ENCODE measurements at regions not wholly inside any gene's neighbourhood (a gene's known extent, or its start where the extent isn't known, plus 50 kb on each side); places are given as distances from the start of the nearest gene placed in this dataset.
A peak's percentile ranks its signal among the peaks of the same experiment; 100 is the strongest.
"Not testable (repeated sequence)": the region's sequence is repeated elsewhere in the genome, so short reads cannot be mapped to it uniquely, and the experiment has no call there.

DNA sequence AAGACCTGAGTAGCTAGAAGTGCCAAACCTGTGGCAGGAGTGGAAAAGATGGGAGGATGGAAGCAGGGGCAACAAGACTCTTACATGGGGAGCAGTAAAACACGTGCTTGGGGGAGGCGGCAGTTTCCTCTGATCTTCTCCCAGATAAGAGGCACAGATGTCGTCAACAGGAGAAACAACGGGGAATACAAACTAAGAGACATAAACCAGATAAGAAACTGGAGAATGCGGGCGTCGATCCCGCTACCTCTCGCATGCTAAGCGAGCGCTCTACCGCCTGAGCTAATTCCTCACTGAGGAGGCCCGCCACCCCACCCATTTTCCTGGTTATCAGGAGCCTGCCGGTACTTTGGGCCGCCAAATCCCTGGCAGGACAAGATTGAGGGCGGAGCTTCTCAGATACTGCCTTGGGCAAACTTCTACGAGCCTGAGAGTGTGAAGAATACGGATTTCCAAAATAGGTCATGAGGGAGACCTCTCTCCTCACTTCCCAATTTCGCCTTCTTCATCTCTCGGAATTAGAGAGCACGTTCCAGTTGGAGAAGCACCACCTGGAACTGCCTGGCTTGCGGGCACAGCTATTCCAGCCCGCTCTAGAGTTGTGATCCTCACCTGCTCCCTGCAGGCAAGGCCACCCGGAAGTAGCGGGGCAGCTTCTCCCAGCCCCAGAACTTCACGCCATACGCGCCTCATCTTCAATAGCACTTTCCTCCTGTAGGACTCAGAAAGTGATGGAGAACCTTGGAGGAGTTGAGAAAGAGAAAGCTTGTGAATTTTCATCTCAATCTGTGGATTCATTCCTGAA lies 496.0 kb downstream of the PRIM2 start:
- H2AFZ ChIP-seq (ENCODE audit: insufficient read depth, low read depth, low read length, poor library complexity, severe bottlenecking); H3K27ac Mint-ChIP-seq; H3K4me3 ChIP-seq (replicated peaks in 1 of 3; ENCODE audit: low read depth in 2 of 3, low read length in 3 of 3); H3K27ac ChIP-seq (ENCODE audit: low read depth in 1 of 2, low read length in 2 of 2); H3K79me2 ChIP-seq (ENCODE audit: insufficient read depth, low read length); H3K9me3 ChIP-seq (replicated peaks in 1 of 2; ENCODE audit: control insufficient read depth in 1 of 2, insufficient read depth in 1 of 2, low read length in 2 of 2); DNase-seq; H3K9ac ChIP-seq (ENCODE audit: insufficient read depth, low read length, poor library complexity, severe bottlenecking); H3K36me3 Mint-ChIP-seq; H3K36me3 ChIP-seq (replicated peaks in 1 of 2; ENCODE audit: control insufficient read depth in 1 of 2, insufficient read depth in 2 of 2, low read length in 2 of 2); H3K4me1 Mint-ChIP-seq; H3K4me2 ChIP-seq (replicated peaks; ENCODE audit: extremely low read depth, low read length, poor library complexity, severe bottlenecking); intact Hi-C loops (cut with micrococcal nuclease); H3K4me1 ChIP-seq (ENCODE audit: control insufficient read depth in 1 of 2, insufficient read depth in 2 of 2, low read length in 2 of 2); H4K20me1 ChIP-seq (ENCODE audit: insufficient read depth, low read length): not testable (repeated sequence)
- H3K27me3 ChIP-seq (ENCODE audit: control insufficient read depth in 2 of 2, insufficient read depth in 2 of 2, low read length in 2 of 2): peaks cover 8 to 39% of the 10 kb centered on the region in 2 donors
- WGBS (ENCODE audit: insufficient coverage): no CpG with 5 or more reads among the region's 28 CpGs
- Mint-ChIP-seq H3K9me3 (peaks cover 3 to 29% (median 25%) of the 10 kb centered on the region in 7 donors), H3K27me3 (ENCODE audit: low read depth in 3 of 3) (peaks cover 35 to 59% (median 38%) of the 10 kb centered on the region in 3 donors), H3K4me3 (peak overlapping the region in 1 of 2 donors; percentile 35)

DNA sequence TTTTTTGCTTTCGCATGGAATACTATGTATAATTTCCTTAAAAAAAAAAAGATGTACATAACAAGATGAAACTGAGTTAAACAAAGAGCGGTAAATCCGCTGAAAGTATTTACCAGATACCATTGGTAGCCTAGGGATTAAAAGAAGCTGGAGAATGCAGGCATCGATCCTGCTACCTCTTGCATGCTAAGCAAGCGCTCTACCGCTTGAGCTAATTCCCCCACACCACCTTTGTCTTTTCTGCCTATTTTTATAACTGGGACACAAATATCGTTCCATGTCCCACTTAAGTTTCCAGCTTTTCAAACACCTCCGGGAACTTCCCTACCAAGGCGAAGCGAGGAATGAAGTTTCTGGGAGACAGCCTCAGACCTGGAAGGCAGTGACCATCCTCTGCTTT lies 498.4 kb downstream of the PRIM2 start:
- H3K79me2 ChIP-seq (ENCODE audit: insufficient read depth, low read length); intact Hi-C loops (cut with micrococcal nuclease); H3K4me2 ChIP-seq (replicated peaks; ENCODE audit: extremely low read depth, low read length, poor library complexity, severe bottlenecking); H3K4me1 ChIP-seq (ENCODE audit: control insufficient read depth in 1 of 2, insufficient read depth in 2 of 2, low read length in 2 of 2); H3K36me3 ChIP-seq (replicated peaks in 1 of 2; ENCODE audit: control insufficient read depth in 1 of 2, insufficient read depth in 2 of 2, low read length in 2 of 2); H3K4me3 ChIP-seq (replicated peaks in 1 of 3; ENCODE audit: low read depth in 2 of 3, low read length in 3 of 3); H3K36me3 Mint-ChIP-seq; H3K27ac Mint-ChIP-seq; H3K27ac ChIP-seq (ENCODE audit: low read depth in 1 of 2, low read length in 2 of 2); H3K4me3 Mint-ChIP-seq; DNase-seq; H4K20me1 ChIP-seq (ENCODE audit: insufficient read depth, low read length); H3K9me3 ChIP-seq (replicated peaks in 1 of 2; ENCODE audit: control insufficient read depth in 1 of 2, insufficient read depth in 1 of 2, low read length in 2 of 2); H3K4me1 Mint-ChIP-seq; H2AFZ ChIP-seq (ENCODE audit: insufficient read depth, low read depth, low read length, poor library complexity, severe bottlenecking); H3K9ac ChIP-seq (ENCODE audit: insufficient read depth, low read length, poor library complexity, severe bottlenecking): not testable (repeated sequence)
- WGBS (ENCODE audit: insufficient coverage): no CpG with 5 or more reads among the region's 10 CpGs
- peaks cover 7 to 24% of the 10 kb centered on the region in 2 donors for H3K27me3 ChIP-seq (ENCODE audit: control insufficient read depth in 2 of 2, insufficient read depth in 2 of 2, low read length in 2 of 2)
- Mint-ChIP-seq H3K9me3 (peaks cover 0 to 15% (median 10%) of the 10 kb centered on the region in 7 donors), H3K27me3 (ENCODE audit: low read depth in 3 of 3) (peaks cover 22 to 47% (median 28%) of the 10 kb centered on the region in 3 donors)

DNA sequence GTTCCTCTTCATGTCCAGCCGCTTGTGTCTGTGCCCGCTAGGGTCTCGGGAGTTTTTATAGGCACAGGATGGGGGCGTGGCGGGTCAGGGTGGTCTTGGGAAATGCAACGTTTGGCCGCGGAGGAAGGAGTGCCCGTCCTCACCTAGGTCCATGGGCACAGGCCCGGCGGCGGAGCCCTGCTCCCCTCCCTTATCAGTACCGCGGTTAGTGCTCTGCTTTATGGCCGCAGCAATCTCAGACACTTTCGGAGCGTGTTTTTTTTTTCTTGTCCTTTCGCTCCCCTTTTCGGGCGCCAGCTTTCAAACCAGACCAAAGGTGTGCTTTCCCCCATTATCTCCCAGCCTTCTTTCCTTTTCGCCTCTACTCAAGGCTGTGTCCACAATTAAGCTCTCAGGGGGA lies 503.9 kb downstream of the PRIM2 start:
- Mint-ChIP-seq H3K9me3 (peaks cover 6 to 23% (median 18%) of the 10 kb centered on the region in 7 donors), H3K4me3 (peak overlapping the region in 1 of 2 donors; percentile 53), H3K27me3 (ENCODE audit: low read depth in 3 of 3) (peaks cover 29 to 49% (median 32%) of the 10 kb centered on the region in 3 donors)
- H3K36me3 ChIP-seq (replicated peaks in 1 of 2; ENCODE audit: control insufficient read depth in 1 of 2, insufficient read depth in 2 of 2, low read length in 2 of 2); H3K4me3 ChIP-seq (replicated peaks in 1 of 3; ENCODE audit: low read depth in 2 of 3, low read length in 3 of 3); H3K9me3 ChIP-seq (replicated peaks in 1 of 2; ENCODE audit: control insufficient read depth in 1 of 2, insufficient read depth in 1 of 2, low read length in 2 of 2); H3K27ac ChIP-seq (ENCODE audit: low read depth in 1 of 2, low read length in 2 of 2); H3K4me2 ChIP-seq (replicated peaks; ENCODE audit: extremely low read depth, low read length, poor library complexity, severe bottlenecking); H3K4me1 Mint-ChIP-seq; intact Hi-C loops (cut with micrococcal nuclease); H4K20me1 ChIP-seq (ENCODE audit: insufficient read depth, low read length); H3K79me2 ChIP-seq (ENCODE audit: insufficient read depth, low read length); H3K4me1 ChIP-seq (ENCODE audit: control insufficient read depth in 1 of 2, insufficient read depth in 2 of 2, low read length in 2 of 2); H3K9ac ChIP-seq (ENCODE audit: insufficient read depth, low read length, poor library complexity, severe bottlenecking); H2AFZ ChIP-seq (ENCODE audit: insufficient read depth, low read depth, low read length, poor library complexity, severe bottlenecking); H3K36me3 Mint-ChIP-seq; DNase-seq; H3K27ac Mint-ChIP-seq: not testable (repeated sequence)
- no CpG with 5 or more reads among the region's 21 CpGs for WGBS (ENCODE audit: insufficient coverage)
- H3K27me3 ChIP-seq (ENCODE audit: control insufficient read depth in 2 of 2, insufficient read depth in 2 of 2, low read length in 2 of 2): peaks cover 9 to 18% of the 10 kb centered on the region in 2 donors

DNA sequence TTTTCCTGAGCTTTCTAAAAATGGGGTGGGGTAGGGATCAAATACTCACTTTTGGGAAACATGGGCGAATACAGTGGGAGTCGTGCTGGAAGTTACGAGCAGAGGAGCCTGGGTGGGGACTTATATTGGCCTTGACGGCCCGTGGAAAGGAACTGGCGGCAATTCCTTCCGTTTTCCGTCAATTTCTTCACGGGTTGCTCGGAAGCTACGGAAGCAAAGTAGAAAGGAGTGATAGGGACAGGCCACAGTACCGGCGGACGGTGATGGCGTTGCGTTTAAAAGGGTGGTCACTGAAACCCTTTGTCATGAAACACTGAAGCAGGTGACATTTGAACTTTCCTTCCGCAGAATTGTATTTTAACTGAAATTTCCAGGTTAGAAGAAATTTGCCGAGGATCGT lies 505.0 kb downstream of the PRIM2 start:
- H3K4me3 ChIP-seq (replicated peaks in 1 of 3; ENCODE audit: low read depth in 2 of 3, low read length in 3 of 3); H3K4me2 ChIP-seq (replicated peaks; ENCODE audit: extremely low read depth, low read length, poor library complexity, severe bottlenecking); H2AFZ ChIP-seq (ENCODE audit: insufficient read depth, low read depth, low read length, poor library complexity, severe bottlenecking); H3K9me3 ChIP-seq (replicated peaks in 1 of 2; ENCODE audit: control insufficient read depth in 1 of 2, insufficient read depth in 1 of 2, low read length in 2 of 2); H3K4me1 Mint-ChIP-seq; H3K36me3 ChIP-seq (replicated peaks in 1 of 2; ENCODE audit: control insufficient read depth in 1 of 2, insufficient read depth in 2 of 2, low read length in 2 of 2); H3K27ac ChIP-seq (ENCODE audit: low read depth in 1 of 2, low read length in 2 of 2); DNase-seq; H3K4me1 ChIP-seq (ENCODE audit: control insufficient read depth in 1 of 2, insufficient read depth in 2 of 2, low read length in 2 of 2); H3K79me2 ChIP-seq (ENCODE audit: insufficient read depth, low read length); intact Hi-C loops (cut with micrococcal nuclease); H4K20me1 ChIP-seq (ENCODE audit: insufficient read depth, low read length); H3K27ac Mint-ChIP-seq; H3K36me3 Mint-ChIP-seq; H3K9ac ChIP-seq (ENCODE audit: insufficient read depth, low read length, poor library complexity, severe bottlenecking): not testable (repeated sequence)
- peaks cover 7 to 24% (median 19%) of the 10 kb centered on the region in 7 donors for H3K9me3 Mint-ChIP-seq
- peak overlapping the region in 1 of 2 donors; percentile 23 for H3K4me3 Mint-ChIP-seq
- H3K27me3 ChIP-seq (ENCODE audit: control insufficient read depth in 2 of 2, insufficient read depth in 2 of 2, low read length in 2 of 2): peaks cover 9 to 18% of the 10 kb centered on the region in 2 donors
- peaks cover 27 to 44% (median 32%) of the 10 kb centered on the region in 3 donors for H3K27me3 Mint-ChIP-seq (ENCODE audit: low read depth in 3 of 3)
- WGBS (ENCODE audit: insufficient coverage): 8% methylated on average over 5 of the region's 19 CpGs
